HCT116 (cell line): ENCODE measurements at regions not wholly inside any gene's neighbourhood (a gene's known extent, or its start where the extent isn't known, plus 50 kb on each side); places are given as distances from the start of the nearest gene placed in this dataset.

Experiments used
- ATAC-seq: fragments of 200-7000 bp; cut with Tn5 transposase; 2 replicates; pipeline ENCODE4 v1.9.1; 2020; ENCODE audit warnings: mild to moderate bottlenecking, moderate library complexity
- BruUV-seq: library from RNA; stranded (reverse); fragments of 400-500 nt; replicated peaks from 2 replicates; lab custom pipeline; 2021; lab: Mats Ljungman, UMichigan
- CTCF ChIA-PET: fragments of 300-600 bp; sonication (Branson Sonifier 250); formaldehyde crosslinking; loops from one replicate; lab custom pipeline; 2021; ENCODE audit warnings: antibody characterized with exemption; lab: Charles Lee
- POLR2A ChIA-PET: fragments of 300-600, 350-600 bp; sonication (Branson Sonifier 250); formaldehyde crosslinking; loops from one replicate; lab custom pipeline; 2021; ENCODE audit warnings: antibody characterized with exemption; lab: Charles Lee
- RAD21 ChIA-PET, 2 experiments: fragments of 300-600 bp; sonication (Branson Sonifier 250); formaldehyde crosslinking; loops; one replicate each; lab custom pipeline; 2023; ENCODE audit warnings: low total read pairs in 2 of 2; ENCODE audit not compliant: uncharacterized antibody in 2 of 2, unreplicated experiment in 2 of 2, low non-redundant PET in 1 of 2; lab: Charles Lee
- DNase-seq: peaks from one replicate; pipeline ENCODE4 v3.0.0-alpha.2; 2010; ENCODE audit warnings: low read depth, low spot score
- H2AFZ ChIP-seq: fragments of 200-600 bp; shearing (Covaris generic), sonication (generic); 2 replicates; pipeline ENCODE4 v1.6.1; 2017; ENCODE audit warnings: low read depth, mixed run types, mixed read lengths, antibody characterized with exemption, low read length; ENCODE audit not compliant: poor library complexity, severe bottlenecking
- H3K27ac ChIP-seq: 2 replicates; pipeline ENCODE4 v1.5.1; 2012; ENCODE audit warnings: low read depth, low read length
- H3K27me3 ChIP-seq: fragments of 200-600 bp; sonication (generic); 2 replicates; pipeline ENCODE4 v1.6.1; 2016; ENCODE audit warnings: mixed run types, low read length, mixed read lengths; ENCODE audit not compliant: insufficient read depth
- H3K36me3 ChIP-seq, 2 experiments: fragments of 200-500 bp in 1 of 2; fragments of 200-600 bp in 1 of 2; sonication (Bioruptor generic) in 1 of 2; sonication (generic) in 1 of 2; 2 replicates each; pipeline versions ENCODE4 v1.5.1 to v1.6.1; 2014 to 2016; ENCODE audit warnings: low read length in 2 of 2, inconsistent platforms in 1 of 2, mixed read lengths in 1 of 2, mixed run types in 1 of 2; ENCODE audit not compliant: insufficient read depth in 2 of 2, control insufficient read depth in 1 of 2
- H3K4me1 ChIP-seq, 2 experiments: fragments of 200-600 bp in 1 of 2; sonication (generic) in 1 of 2; 2 replicates each; pipeline versions ENCODE4 v1.5.1 to v1.6.1; 2012 to 2017; ENCODE audit warnings: low read length in 2 of 2, inconsistent platforms in 1 of 2, mild to moderate bottlenecking in 1 of 2, mixed read lengths in 1 of 2, mixed run types in 1 of 2, moderate library complexity in 1 of 2; ENCODE audit not compliant: insufficient read depth in 2 of 2, control insufficient read depth in 1 of 2
- H3K4me2 ChIP-seq: fragments of 200-600 bp; sonication (generic); 2 replicates; pipeline ENCODE4 v1.6.1; 2017; ENCODE audit warnings: mixed run types, low read length, mixed read lengths
- H3K4me3 ChIP-seq, 2 experiments: fragments of 200-600 bp in 1 of 2; sonication (generic) in 1 of 2; replicated peaks in 1 of 2; 2 replicates each; pipeline ENCODE4 v1.5.1; 2011 to 2016; ENCODE audit warnings: low read length in 2 of 2, control low read depth in 1 of 2, low read depth in 1 of 2, mild to moderate bottlenecking in 1 of 2, mixed read lengths in 1 of 2, mixed run types in 1 of 2
- H3K79me2 ChIP-seq: fragments of 200-600 bp; sonication (generic); 2 replicates; pipeline ENCODE4 v1.6.1; 2017; ENCODE audit warnings: mild to moderate bottlenecking, mixed run types, low read length, moderate library complexity, mixed read lengths; ENCODE audit not compliant: insufficient read depth
- H3K9ac ChIP-seq: fragments of 200-600 bp; sonication (generic); 2 replicates; pipeline ENCODE4 v1.6.1; 2016; ENCODE audit warnings: low read length, mixed read lengths
- H3K9me2 ChIP-seq: fragments of 200-600 bp; sonication (generic), shearing (Covaris generic); 2 replicates; pipeline ENCODE4 v1.6.1; 2017; ENCODE audit warnings: mixed run types, mild to moderate bottlenecking, moderate library complexity; ENCODE audit not compliant: insufficient read depth
- H3K9me3 ChIP-seq, 2 experiments: fragments of 200-500 bp in 1 of 2; fragments of 200-600 bp in 1 of 2; sonication (Bioruptor generic) in 1 of 2; sonication (generic) in 1 of 2; 2 replicates each; pipeline ENCODE4 v1.6.1; 2014 to 2017; ENCODE audit warnings: low read length in 2 of 2, mixed read lengths in 2 of 2, inconsistent platforms in 1 of 2, low read depth in 1 of 2, mild to moderate bottlenecking in 1 of 2, mixed run types in 1 of 2, moderate library complexity in 1 of 2; ENCODE audit not compliant: control insufficient read depth in 1 of 2, insufficient read depth in 1 of 2
- H4K20me1 ChIP-seq: fragments of 200-600 bp; sonication (generic), shearing (Covaris generic); 2 replicates; pipeline ENCODE4 v1.6.1; 2017; ENCODE audit warnings: mixed run types, mild to moderate bottlenecking, moderate library complexity; ENCODE audit not compliant: insufficient read depth
- ATF3 ChIP-seq: IDR thresholded peaks from 2 replicates; pipeline ENCODE4 v1.6.1; 2012
- CEBPB ChIP-seq: IDR thresholded peaks from 2 replicates; pipeline ENCODE4 v1.6.1; 2012; ENCODE audit warnings: low read depth
- CTCF ChIP-seq, 3 experiments: fragments of 200-600 bp in 1 of 3; sonication (generic) in 1 of 3; IDR thresholded peaks in 2 of 3; conservative IDR thresholded peaks in 1 of 3; 2 replicates each; pipeline ENCODE4 v1.5.1; 2012 to 2017; ENCODE audit warnings: low read depth in 2 of 3, low read length in 2 of 3, antibody characterized with exemption in 1 of 3, borderline replicate concordance in 1 of 3, control low read depth in 1 of 3, mild to moderate bottlenecking in 1 of 3, mixed read lengths in 1 of 3, mixed run types in 1 of 3, moderate library complexity in 1 of 3; ENCODE audit not compliant: insufficient read depth in 1 of 3
- EGR1 ChIP-seq: IDR thresholded peaks from 2 replicates; pipeline ENCODE4 v1.6.1; 2012; ENCODE audit warnings: low read depth
- ELF1 ChIP-seq: IDR thresholded peaks from 2 replicates; pipeline ENCODE4 v1.6.1; 2012; ENCODE audit warnings: low read depth, borderline replicate concordance
- EZH2 ChIP-seq: fragments of 200-600 bp; sonication (generic); IDR thresholded peaks from 2 replicates; pipeline ENCODE4 v1.6.1; 2017; ENCODE audit warnings: antibody characterized with exemption, mixed run types
- EZH2phosphoT487 ChIP-seq: fragments of 200-600 bp; IDR thresholded peaks from 2 replicates; pipeline ENCODE4 v1.6.1; 2018; ENCODE audit warnings: antibody characterized with exemption, borderline replicate concordance
- JUND ChIP-seq: IDR thresholded peaks from 2 replicates; pipeline ENCODE4 v1.6.1; 2012
- MAX ChIP-seq: IDR thresholded peaks from 2 replicates; pipeline ENCODE4 v1.6.1; 2012
- POLR2A ChIP-seq: IDR thresholded peaks from 2 replicates; pipeline ENCODE4 v1.7.0; 2011; ENCODE audit warnings: borderline replicate concordance; ENCODE audit not compliant: insufficient read depth, insufficient read length; ENCODE audit errors: extremely low read depth
- POLR2AphosphoS5 ChIP-seq: IDR thresholded peaks from 2 replicates; pipeline ENCODE4 v1.6.1; 2011; ENCODE audit warnings: mild to moderate bottlenecking, low read depth, low read length, moderate library complexity
- RAD21 ChIP-seq: IDR thresholded peaks from 2 replicates; pipeline ENCODE4 v1.6.1; 2012; ENCODE audit warnings: low read depth, mild to moderate bottlenecking
- REST ChIP-seq: IDR thresholded peaks from 2 replicates; pipeline ENCODE4 v1.6.1; 2012; ENCODE audit warnings: low read depth
- SIN3A ChIP-seq: IDR thresholded peaks from 2 replicates; pipeline ENCODE4 v1.6.1; 2012; ENCODE audit warnings: low read depth
- SP1 ChIP-seq: IDR thresholded peaks from 2 replicates; pipeline ENCODE4 v1.6.1; 2012; ENCODE audit warnings: low read depth
- SRF ChIP-seq: IDR thresholded peaks from 2 replicates; pipeline ENCODE4 v1.6.1; 2012; ENCODE audit warnings: low read depth
- TCF7L2 ChIP-seq: IDR thresholded peaks from 2 replicates; pipeline ENCODE4 v1.7.0; 2011; ENCODE audit warnings: borderline replicate concordance, inconsistent platforms; ENCODE audit not compliant: insufficient read depth, insufficient read length; ENCODE audit errors: extremely low read depth
- YY1 ChIP-seq: IDR thresholded peaks from 2 replicates; pipeline ENCODE4 v1.6.1; 2011; ENCODE audit warnings: low read length, low read depth, moderate library complexity, mild to moderate bottlenecking; ENCODE audit not compliant: insufficient replicate concordance; ENCODE audit errors: extremely low read depth
- ZFX ChIP-seq: fragments of 450-650 bp; IDR thresholded peaks from 2 replicates; pipeline ENCODE4 v1.6.1; 2017
- ZNF274 ChIP-seq: fragments of 200-500 bp; sonication (Bioruptor generic); IDR thresholded peaks from 2 replicates; pipeline ENCODE4 v1.6.1; 2014; ENCODE audit warnings: mild to moderate bottlenecking, low read depth, low read length, inconsistent platforms
- intact Hi-C: fragments of 100-400 bp; cut with micrococcal nuclease; formaldehyde crosslinking; loops from 2 replicates; pipeline ENCODE4 v1.10.0; 2022

GRCh38 chr11:45572354-45573123 lies 92.9 kb downstream of the CHST1 start:
- H3K9ac ChIP-seq, result no peak overlapping the region
- TF ChIP-seq ELF1 (no peak), CTCF (IDR thresholded peaks at IDR 0.05 in 2 of 3, conservative IDR thresholded peaks at IDR 0.05 in 1 of 3; ENCODE audit: borderline replicate concordance in 1 of 3, insufficient read depth in 1 of 3, low read depth in 2 of 3, low read length in 2 of 3) (no peak), REST (no peak), ZNF274 (no peak), SP1 (no peak), EGR1 (no peak), TCF7L2 (no peak), ATF3 (no peak), CEBPB (no peak), POLR2A (no peak), YY1 (no peak), MAX (no peak), RAD21 (no peak), ZFX (no peak), EZH2phosphoT487 (no peak), SRF (no peak), POLR2AphosphoS5 (no peak), JUND (no peak), SIN3A (no peak), EZH2 (no peak)
- H3K79me2 ChIP-seq, result no peaks in the 10 kb centered on the region
- no peaks in the 10 kb centered on the region for H3K9me3 ChIP-seq
- POLR2A ChIA-PET, result no interaction called here
- H4K20me1 ChIP-seq, result no peaks in the 10 kb centered on the region
- DNase-seq (no peak), ATAC-seq (no peak)
- intact Hi-C loops, result no loop called here
- no peaks in the 10 kb centered on the region for H3K36me3 ChIP-seq
- no peak overlapping the region for H2AFZ ChIP-seq
- RAD21 ChIA-PET, result no interaction called here
- H3K4me3 ChIP-seq, result no peak overlapping the region
- CTCF ChIA-PET, result no interaction called here
- peaks cover 53% of the 10 kb centered on the region for H3K27me3 ChIP-seq
- no TSS peak for BruUV-seq
- no peak overlapping the region for H3K4me2 ChIP-seq
- no peak overlapping the region for H3K27ac ChIP-seq
- H3K9me2 ChIP-seq, result no peaks in the 10 kb centered on the region
- peaks cover 0 to 1% of the 10 kb centered on the region in 2 experiments; a peak in 1 of 4 replicates for H3K4me1 ChIP-seq
